ENCODE measurements at regions not wholly inside any gene's neighbourhood (a gene's known extent, or its start where the extent isn't known, plus 50 kb on each side); places are given as distances from the start of the nearest gene placed in this dataset.

GRCh38 chr18:7325126-7325430, 94.2 kb downstream of the LRRC30 start:
- TF ChIP-seq, protein P1, sequence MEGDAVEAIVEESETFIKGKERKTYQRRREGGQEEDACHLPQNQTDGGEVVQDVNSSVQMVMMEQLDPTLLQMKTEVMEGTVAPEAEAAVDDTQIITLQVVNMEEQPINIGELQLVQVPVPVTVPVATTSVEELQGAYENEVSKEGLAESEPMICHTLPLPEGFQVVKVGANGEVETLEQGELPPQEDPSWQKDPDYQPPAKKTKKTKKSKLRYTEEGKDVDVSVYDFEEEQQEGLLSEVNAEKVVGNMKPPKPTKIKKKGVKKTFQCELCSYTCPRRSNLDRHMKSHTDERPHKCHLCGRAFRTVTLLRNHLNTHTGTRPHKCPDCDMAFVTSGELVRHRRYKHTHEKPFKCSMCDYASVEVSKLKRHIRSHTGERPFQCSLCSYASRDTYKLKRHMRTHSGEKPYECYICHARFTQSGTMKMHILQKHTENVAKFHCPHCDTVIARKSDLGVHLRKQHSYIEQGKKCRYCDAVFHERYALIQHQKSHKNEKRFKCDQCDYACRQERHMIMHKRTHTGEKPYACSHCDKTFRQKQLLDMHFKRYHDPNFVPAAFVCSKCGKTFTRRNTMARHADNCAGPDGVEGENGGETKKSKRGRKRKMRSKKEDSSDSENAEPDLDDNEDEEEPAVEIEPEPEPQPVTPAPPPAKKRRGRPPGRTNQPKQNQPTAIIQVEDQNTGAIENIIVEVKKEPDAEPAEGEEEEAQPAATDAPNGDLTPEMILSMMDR (IDR thresholded peaks at IDR 0.05) = no peak
- TF ChIP-seq POLR2AphosphoS5 (IDR thresholded peaks at IDR 0.05; ENCODE audit: low read depth, low read length) = no peak
